ENCODE measurements at regions not wholly inside any gene's neighbourhood (a gene's known extent, or its start where the extent isn't known, plus 50 kb on each side); places are given as distances from the start of the nearest gene placed in this dataset.
"Not testable (repeated sequence)": the region's sequence is repeated elsewhere in the genome, so short reads cannot be mapped to it uniquely, and the experiment has no call there.

DNA sequence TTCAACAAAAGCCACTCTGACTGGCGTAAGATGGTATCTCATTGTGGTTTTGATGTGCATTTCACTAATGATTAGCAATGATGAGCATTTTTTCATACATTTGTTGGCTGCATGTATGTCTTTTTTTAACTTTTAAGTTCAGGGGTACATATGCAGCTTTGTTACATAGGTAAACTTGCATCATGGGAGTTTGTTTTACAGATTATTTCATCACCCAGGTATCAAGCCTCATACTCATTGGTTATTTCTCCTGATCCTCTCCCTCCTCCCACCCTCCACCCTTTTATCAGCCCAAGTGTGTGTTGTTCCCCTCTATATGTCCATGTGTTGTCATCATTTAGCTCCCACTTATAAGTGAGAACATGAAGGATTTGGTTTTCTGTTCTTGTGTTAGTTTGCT, 154.1 kb upstream of the POGK start:
- no peak for FAIRE-seq
- dilution Hi-C loops (cut with MboI; ENCODE audit: extremely low pct_ligation_motif_present, low sequenced_read_pairs): no loop called here

DNA sequence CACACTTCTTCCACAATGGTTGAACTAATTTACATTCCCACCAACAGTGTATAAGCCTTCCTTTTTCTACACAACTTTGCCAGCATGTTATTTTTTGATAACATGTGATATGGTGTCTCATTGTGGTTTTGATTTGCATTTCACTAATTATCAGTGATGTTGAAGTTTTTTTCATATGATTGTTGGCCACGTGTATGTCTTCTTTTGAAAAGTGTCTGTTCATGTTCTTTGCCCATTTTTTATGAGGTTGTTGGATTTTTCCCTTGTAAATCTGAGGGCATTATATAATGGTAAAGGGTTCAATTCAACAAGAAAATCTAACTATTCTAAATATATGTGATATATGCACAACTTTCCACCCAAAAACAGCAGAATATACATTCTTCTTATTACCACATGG, 153.4 kb upstream of the POGK start:
- H3K9me3 ChIP-seq (ENCODE audit: control insufficient read depth, low read depth, low read length); H2AFZ ChIP-seq (ENCODE audit: control insufficient read depth, low read length); H4K20me1 ChIP-seq (ENCODE audit: control insufficient read depth, extremely low read depth, insufficient read depth, low read length); FAIRE-seq; H3K9ac ChIP-seq (ENCODE audit: control insufficient read depth, extremely low read depth, insufficient read depth, low read length); DNase-seq (ENCODE audit: low read depth, low spot score); H3K4me2 ChIP-seq (ENCODE audit: control insufficient read depth, extremely low read depth, insufficient read depth, low read depth, low read length); H3K36me3 ChIP-seq (ENCODE audit: control insufficient read depth in 2 of 2, extremely low read depth in 1 of 2, insufficient read depth in 2 of 2, low read length in 2 of 2); H3K27me3 ChIP-seq (ENCODE audit: control insufficient read depth, extremely low read depth, insufficient read depth, low read length); H3K9me1 ChIP-seq (ENCODE audit: control insufficient read depth, extremely low read depth, insufficient read depth, low read length); H3K79me2 ChIP-seq (ENCODE audit: control insufficient read depth, insufficient read depth, low read length); dilution Hi-C loops (cut with MboI; ENCODE audit: extremely low pct_ligation_motif_present, low sequenced_read_pairs); H3K4me3 ChIP-seq (ENCODE audit: control insufficient read depth in 2 of 3, extremely low read depth in 1 of 3, insufficient read depth in 2 of 3, low read depth in 1 of 3, low read length in 3 of 3); H3K27ac ChIP-seq (ENCODE audit: control insufficient read depth, insufficient read depth, low read length); H3K4me1 ChIP-seq (ENCODE audit: control insufficient read depth, extremely low read depth, insufficient read depth, low read length): not testable (repeated sequence)

More for the DNA sequence above, 154.1 kb upstream of the POGK start:
- no peak overlapping the region for H3K4me2 ChIP-seq (ENCODE audit: control insufficient read depth, extremely low read depth, insufficient read depth, low read depth, low read length)
- H3K79me2 ChIP-seq (ENCODE audit: control insufficient read depth, insufficient read depth, low read length): no peaks in the 10 kb centered on the region
- H3K9ac ChIP-seq (ENCODE audit: control insufficient read depth, extremely low read depth, insufficient read depth, low read length): no peak overlapping the region
- no peak overlapping the region for H3K4me3 ChIP-seq (ENCODE audit: control insufficient read depth in 2 of 3, extremely low read depth in 1 of 3, insufficient read depth in 2 of 3, low read depth in 1 of 3, low read length in 3 of 3)
- H3K27me3 ChIP-seq (ENCODE audit: control insufficient read depth, extremely low read depth, insufficient read depth, low read length): no peaks in the 10 kb centered on the region
- no peak for DNase-seq (ENCODE audit: low read depth, low spot score)
- H3K9me1 ChIP-seq (ENCODE audit: control insufficient read depth, extremely low read depth, insufficient read depth, low read length): no peaks in the 10 kb centered on the region
- no peaks in the 10 kb centered on the region for H3K4me1 ChIP-seq (ENCODE audit: control insufficient read depth, extremely low read depth, insufficient read depth, low read length)
- no peaks in the 10 kb centered on the region for H3K9me3 ChIP-seq (ENCODE audit: control insufficient read depth, low read depth, low read length)
- H4K20me1 ChIP-seq (ENCODE audit: control insufficient read depth, extremely low read depth, insufficient read depth, low read length): no peaks in the 10 kb centered on the region
- no peak for TF ChIP-seq EZH2 (IDR thresholded peaks at IDR 0.05; ENCODE audit: low read length)
- TF ChIP-seq CTCF (optimal IDR thresholded peaks at IDR 0.05 in 1 of 3, IDR thresholded peaks at IDR 0.05 in 1 of 3, conservative IDR thresholded peaks at IDR 0.05 in 1 of 3; ENCODE audit: extremely low read depth in 1 of 3, insufficient read depth in 2 of 3, low read length in 3 of 3): no peak
- no peaks in the 10 kb centered on the region for H3K36me3 ChIP-seq (ENCODE audit: control insufficient read depth in 2 of 2, extremely low read depth in 1 of 2, insufficient read depth in 2 of 2, low read length in 2 of 2)
- no peak overlapping the region for H3K27ac ChIP-seq (ENCODE audit: control insufficient read depth, insufficient read depth, low read length)
- H2AFZ ChIP-seq (ENCODE audit: control insufficient read depth, low read length): no peak overlapping the region

- H3K4me3 ChIP-seq (ENCODE audit: control insufficient read depth in 2 of 3, extremely low read depth in 1 of 3, insufficient read depth in 2 of 3, low read depth in 1 of 3, low read length in 3 of 3); DNase-seq (ENCODE audit: low read depth, low spot score); H3K79me2 ChIP-seq (ENCODE audit: control insufficient read depth, insufficient read depth, low read length); H3K9me3 ChIP-seq (ENCODE audit: control insufficient read depth, low read depth, low read length); H3K27ac ChIP-seq (ENCODE audit: control insufficient read depth, insufficient read depth, low read length); FAIRE-seq; H3K36me3 ChIP-seq (ENCODE audit: control insufficient read depth in 2 of 2, extremely low read depth in 1 of 2, insufficient read depth in 2 of 2, low read length in 2 of 2); H3K9me1 ChIP-seq (ENCODE audit: control insufficient read depth, extremely low read depth, insufficient read depth, low read length); dilution Hi-C loops (cut with MboI; ENCODE audit: extremely low pct_ligation_motif_present, low sequenced_read_pairs); H3K9ac ChIP-seq (ENCODE audit: control insufficient read depth, extremely low read depth, insufficient read depth, low read length); H3K4me2 ChIP-seq (ENCODE audit: control insufficient read depth, extremely low read depth, insufficient read depth, low read depth, low read length); H2AFZ ChIP-seq (ENCODE audit: control insufficient read depth, low read length); H3K27me3 ChIP-seq (ENCODE audit: control insufficient read depth, extremely low read depth, insufficient read depth, low read length); H4K20me1 ChIP-seq (ENCODE audit: control insufficient read depth, extremely low read depth, insufficient read depth, low read length); H3K4me1 ChIP-seq (ENCODE audit: control insufficient read depth, extremely low read depth, insufficient read depth, low read length): not testable (repeated sequence)
These were observed 148.7 kb upstream of the POGK start for GRCh38 chr1:166690596-166690995.
